Fibroblast of lung (primary cell): ENCODE measurements at regions not wholly inside any gene's neighbourhood (a gene's known extent, or its start where the extent isn't known, plus 50 kb on each side); places are given as distances from the start of the nearest gene placed in this dataset.
"Not testable (repeated sequence)": the region's sequence is repeated elsewhere in the genome, so short reads cannot be mapped to it uniquely, and the experiment has no call there.

ENCODE experiments used
- DNase-seq, 2 donors: peaks; one replicate each; pipeline versions ENCODE4 v3.0.0 to v3.0.0-alpha.2; 2010; ENCODE audit warnings: low read depth in 2 of 2
- H2AFZ ChIP-seq: 2 replicates; pipeline ENCODE4 v1.5.1; 2012; ENCODE audit warnings: low read length, control low read depth, inconsistent platforms
- H3K27ac ChIP-seq: 2 replicates; pipeline ENCODE4 v1.5.1; 2011; ENCODE audit warnings: low read length, control low read depth; ENCODE audit not compliant: insufficient read depth
- H3K27me3 ChIP-seq: 2 replicates; pipeline ENCODE4 v1.5.1; 2011; ENCODE audit warnings: mild to moderate bottlenecking, low read length; ENCODE audit not compliant: control insufficient read depth, insufficient read depth
- H3K36me3 ChIP-seq: 2 replicates; pipeline ENCODE4 v1.5.1; 2011; ENCODE audit warnings: low read length; ENCODE audit not compliant: control insufficient read depth, insufficient read depth
- H3K4me1 ChIP-seq: 2 replicates; pipeline ENCODE4 v1.5.1; 2011; ENCODE audit warnings: low read length; ENCODE audit not compliant: control insufficient read depth, insufficient read depth; ENCODE audit errors: extremely low read depth
- H3K4me2 ChIP-seq: 2 replicates; pipeline ENCODE4 v1.5.1; 2011; ENCODE audit warnings: low read length, control low read depth; ENCODE audit not compliant: insufficient read depth; ENCODE audit errors: extremely low read depth
- H3K4me3 ChIP-seq, 4 experiments: fragments of 200-600 bp in 1 of 4; sonication (generic) in 1 of 4; replicated peaks in 1 of 4; 2 replicates each; pipeline ENCODE4 v1.5.1; 2011 to 2016; ENCODE audit warnings: low read length in 4 of 4, low read depth in 3 of 4, mild to moderate bottlenecking in 3 of 4, control low read depth in 2 of 4, inconsistent platforms in 1 of 4, mixed read lengths in 1 of 4; ENCODE audit not compliant: insufficient read depth in 1 of 4; ENCODE audit errors: control extremely low read depth in 1 of 4
- H3K79me2 ChIP-seq: 2 replicates; pipeline ENCODE4 v1.5.1; 2012; ENCODE audit warnings: mild to moderate bottlenecking, low read length, inconsistent platforms; ENCODE audit not compliant: control insufficient read depth, insufficient read depth
- H3K9ac ChIP-seq: 2 replicates; pipeline ENCODE4 v1.5.1; 2011; ENCODE audit warnings: mild to moderate bottlenecking, low read length, control low read depth; ENCODE audit not compliant: insufficient read depth
- H3K9me3 ChIP-seq: 2 replicates; pipeline ENCODE4 v1.5.1; 2012; ENCODE audit warnings: low read depth, low read length; ENCODE audit not compliant: control insufficient read depth, insufficient read depth
- H4K20me1 ChIP-seq: 2 replicates; pipeline ENCODE4 v1.5.1; 2011; ENCODE audit warnings: low read length; ENCODE audit not compliant: control insufficient read depth, insufficient read depth; ENCODE audit errors: extremely low read depth
- CTCF ChIP-seq, 2 donors: IDR thresholded peaks in 1 of 2; conservative IDR thresholded peaks in 1 of 2; 1 replicate in 1 of 2; 2 replicates in 1 of 2; pipeline ENCODE4 v1.5.1; 2011 to 2012; ENCODE audit warnings: low read length in 2 of 2, control low read depth in 1 of 2, inconsistent platforms in 1 of 2, low read depth in 1 of 2, mild to moderate bottlenecking in 1 of 2
- EZH2 ChIP-seq: IDR thresholded peaks from 2 replicates; pipeline ENCODE4 v1.5.1; 2012; ENCODE audit warnings: low read length, control low read depth, mild to moderate bottlenecking; ENCODE audit errors: missing control alignments

- Histone ChIP-seq H3K9ac (no peak overlapping the region), H3K27me3 (no peaks in the 10 kb centered on the region), H3K4me3 (no peak overlapping the region), H3K4me1 (no peaks in the 10 kb centered on the region), H3K9me3 (no peaks in the 10 kb centered on the region), H3K36me3 (no peaks in the 10 kb centered on the region), H3K4me2 (no peak overlapping the region), H4K20me1 (no peaks in the 10 kb centered on the region), H2AFZ (no peak overlapping the region), H3K27ac (no peak overlapping the region), H3K79me2 (no peaks in the 10 kb centered on the region)
- no peak for TF ChIP-seq CTCF (conservative IDR thresholded peaks at IDR 0.05 in 1 of 2, IDR thresholded peaks at IDR 0.05 in 1 of 2; ENCODE audit: low read depth in 1 of 2, low read length in 2 of 2)
- TF ChIP-seq EZH2 = no peak
- DNase-seq = no peak
Measured at GRCh38 chr12:33222357-33222756, 217.3 kb downstream of the SYT10 start.

GRCh38 chr12:33205981-33206380 is 233.6 kb downstream of the SYT10 start:
- Histone ChIP-seq H3K79me2 (no peaks in the 10 kb centered on the region), H3K27me3 (no peaks in the 10 kb centered on the region), H3K9me3 (no peaks in the 10 kb centered on the region), H3K9ac (no peak overlapping the region), H3K4me3 (no peak overlapping the region), H3K4me1 (no peaks in the 10 kb centered on the region), H3K4me2 (no peak overlapping the region), H4K20me1 (no peaks in the 10 kb centered on the region), H2AFZ (no peak overlapping the region), H3K36me3 (no peaks in the 10 kb centered on the region), H3K27ac (no peak overlapping the region)
- TF ChIP-seq CTCF (conservative IDR thresholded peaks at IDR 0.05 in 1 of 2, IDR thresholded peaks at IDR 0.05 in 1 of 2; ENCODE audit: low read depth in 1 of 2, low read length in 2 of 2) (no peak), EZH2 (no peak)
- no peak for DNase-seq

- H3K4me1 ChIP-seq, H3K27me3 ChIP-seq, H3K4me3 ChIP-seq, H4K20me1 ChIP-seq, H3K27ac ChIP-seq, H3K4me2 ChIP-seq, H3K79me2 ChIP-seq, H3K9me3 ChIP-seq, H3K36me3 ChIP-seq, H2AFZ ChIP-seq, H3K9ac ChIP-seq, DNase-seq: not testable (repeated sequence)
Measured at GRCh38 chr12:33194389-33194788, 245.2 kb downstream of the SYT10 start.

- H3K36me3 ChIP-seq = no peaks in the 10 kb centered on the region
- DNase-seq = no peak
- H3K9ac ChIP-seq = no peak overlapping the region
- no peak overlapping the region for H3K27ac ChIP-seq
- no peak overlapping the region for H3K4me3 ChIP-seq
- H3K27me3 ChIP-seq = no peaks in the 10 kb centered on the region
- TF ChIP-seq CTCF (conservative IDR thresholded peaks at IDR 0.05 in 1 of 2, IDR thresholded peaks at IDR 0.05 in 1 of 2; ENCODE audit: low read depth in 1 of 2, low read length in 2 of 2) = no peak
- TF ChIP-seq EZH2 = no peak
- no peaks in the 10 kb centered on the region for H3K9me3 ChIP-seq
- H3K4me2 ChIP-seq = no peak overlapping the region
- no peaks in the 10 kb centered on the region for H3K79me2 ChIP-seq
- no peak overlapping the region for H2AFZ ChIP-seq
- no peaks in the 10 kb centered on the region for H3K4me1 ChIP-seq
- H4K20me1 ChIP-seq = no peaks in the 10 kb centered on the region
Measured at GRCh38 chr12:33192226-33192625, 247.4 kb downstream of the SYT10 start.
